HG03045 (cell line): ENCODE measurements at regions not wholly inside any gene's neighbourhood (a gene's known extent, or its start where the extent isn't known, plus 50 kb on each side); places are given as distances from the start of the nearest gene placed in this dataset.

ENCODE experiments used
- ATAC-seq: cut with Tn5 transposase; IDR thresholded peaks from one replicate; pipeline ENCODE4 v1.9.1; 2021; ENCODE audit warnings: mild to moderate bottlenecking, moderate library complexity; ENCODE audit not compliant: unreplicated experiment

- no peak for ATAC-seq
Measured at GRCh38 chr4:125911058-125911457, 596.3 kb downstream of the FAT4 start.

DNA sequence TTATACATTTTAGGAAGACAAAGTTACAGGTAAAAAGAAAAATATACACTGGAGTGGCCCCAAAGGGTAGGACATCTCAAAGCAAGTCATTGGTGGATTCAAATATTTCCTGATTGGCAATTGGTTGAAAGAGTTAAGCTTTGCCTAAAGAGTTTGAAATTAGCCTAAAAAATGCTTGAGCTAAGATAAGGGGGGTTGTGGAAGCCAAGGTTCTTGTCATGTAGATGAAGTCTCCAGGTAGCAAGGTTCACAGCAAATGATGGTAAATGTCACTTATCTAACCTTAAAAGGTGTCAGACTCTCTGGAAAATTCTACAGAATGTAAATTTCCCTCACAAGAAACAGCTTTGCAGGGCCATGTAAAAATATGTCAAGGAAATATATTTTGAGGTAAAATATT is 596.7 kb downstream of the FAT4 start:
- no peak for ATAC-seq

- ATAC-seq, result no peak
Measured at GRCh38 chr4:125917559-125917958, 602.8 kb downstream of the FAT4 start.

DNA sequence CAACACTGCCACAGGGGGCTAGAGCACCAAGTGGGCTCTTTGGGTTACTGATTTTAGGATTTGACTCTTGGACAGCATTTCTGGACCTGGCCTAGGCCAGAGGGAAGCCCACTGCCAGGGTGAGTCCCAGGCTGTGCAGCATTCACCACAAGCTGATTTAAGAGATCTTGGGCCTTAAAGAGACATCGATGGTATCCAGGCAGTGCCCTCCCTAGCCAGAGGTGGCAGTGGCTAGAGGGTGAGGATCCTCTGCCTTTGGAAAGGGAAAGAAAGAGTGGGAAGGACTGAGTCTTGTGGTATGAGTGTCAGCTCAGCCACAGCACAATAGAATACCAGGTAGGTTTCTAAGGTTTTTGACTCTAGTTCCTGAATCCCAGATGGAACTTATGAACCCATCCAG is 613.9 kb downstream of the FAT4 start:
- no peak for ATAC-seq

- no peak for ATAC-seq
Measured at GRCh38 chr4:125938541-125938940, 623.8 kb downstream of the FAT4 start.

GRCh38 chr4:125940426-125940825 is 625.7 kb downstream of the FAT4 start:
- no peak for ATAC-seq

GRCh38 chr4:125944966-125945365 is 630.2 kb downstream of the FAT4 start:
- no peak for ATAC-seq

- no peak for ATAC-seq
Measured at GRCh38 chr4:125948021-125948420, 633.3 kb downstream of the FAT4 start.

- ATAC-seq, result no peak
Measured at GRCh38 chr4:125951261-125951887, 636.6 kb downstream of the FAT4 start.

GRCh38 chr4:125952631-125953030 is 637.9 kb downstream of the FAT4 start:
- no peak for ATAC-seq

DNA sequence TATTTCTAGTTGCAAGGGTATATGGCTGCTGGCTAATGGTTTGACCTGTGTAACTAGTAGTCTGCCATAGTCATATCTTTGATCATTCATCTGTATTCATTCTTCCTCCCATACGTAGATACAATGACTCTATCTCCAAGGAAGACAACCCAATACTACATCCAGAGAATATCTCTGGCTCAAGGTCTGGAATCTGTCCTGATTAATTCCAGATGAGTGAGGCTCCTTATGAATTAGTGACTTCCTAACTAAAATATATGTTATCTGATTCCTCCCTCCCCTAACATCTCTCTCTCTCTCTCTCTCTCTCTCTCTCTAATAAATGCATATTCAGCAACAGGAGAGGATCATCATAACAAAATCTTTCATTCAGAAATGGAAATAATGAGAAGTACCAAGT is 641.5 kb downstream of the FAT4 start:
- no peak for ATAC-seq

DNA sequence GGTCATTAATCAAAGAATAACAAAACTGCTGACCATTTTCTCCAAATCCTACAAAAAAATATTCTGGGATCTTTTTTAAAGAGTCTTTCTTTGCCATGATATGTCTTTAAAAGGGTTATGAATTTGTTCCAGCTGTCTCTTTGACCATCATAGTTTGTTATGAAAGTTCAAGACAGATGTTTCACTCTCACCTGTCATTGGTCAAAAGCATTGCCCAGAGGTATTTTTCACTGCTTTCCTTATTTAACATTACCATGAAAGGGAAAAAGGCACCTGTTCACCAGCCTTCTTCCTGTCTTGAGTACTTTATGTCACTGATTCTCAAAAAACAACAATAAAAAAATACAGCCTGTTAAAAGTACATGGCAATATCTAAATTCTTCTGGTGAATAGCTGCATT is 643.8 kb downstream of the FAT4 start:
- ATAC-seq, result no peak

DNA sequence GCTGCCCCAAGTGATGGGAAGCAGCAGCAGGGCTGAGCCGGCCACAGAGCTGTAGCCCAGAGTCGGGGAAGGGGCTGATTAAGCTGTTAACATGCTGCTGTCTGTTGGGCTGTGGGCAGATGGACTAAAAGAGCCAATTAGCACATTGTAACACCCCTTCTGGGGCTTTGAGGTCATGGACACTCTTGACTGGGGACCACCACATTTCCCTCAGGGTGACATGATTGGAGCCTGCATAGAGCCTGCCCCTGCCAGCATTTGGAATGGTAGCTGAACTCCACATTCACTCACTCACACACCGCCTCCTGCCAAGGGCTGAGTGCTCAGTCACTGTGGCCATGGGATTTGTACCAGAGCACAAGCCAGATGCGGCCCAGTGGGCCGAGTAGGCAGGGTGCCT is 646.9 kb downstream of the FAT4 start:
- ATAC-seq, result no peak

GRCh38 chr4:125975861-125976397 is 661.2 kb downstream of the FAT4 start:
- ATAC-seq, result no peak

- ATAC-seq, result no peak
Measured at GRCh38 chr4:125979950-125980349, 665.2 kb downstream of the FAT4 start.

GRCh38 chr4:125983168-125983567 is 668.4 kb downstream of the FAT4 start:
- ATAC-seq, result no peak

DNA sequence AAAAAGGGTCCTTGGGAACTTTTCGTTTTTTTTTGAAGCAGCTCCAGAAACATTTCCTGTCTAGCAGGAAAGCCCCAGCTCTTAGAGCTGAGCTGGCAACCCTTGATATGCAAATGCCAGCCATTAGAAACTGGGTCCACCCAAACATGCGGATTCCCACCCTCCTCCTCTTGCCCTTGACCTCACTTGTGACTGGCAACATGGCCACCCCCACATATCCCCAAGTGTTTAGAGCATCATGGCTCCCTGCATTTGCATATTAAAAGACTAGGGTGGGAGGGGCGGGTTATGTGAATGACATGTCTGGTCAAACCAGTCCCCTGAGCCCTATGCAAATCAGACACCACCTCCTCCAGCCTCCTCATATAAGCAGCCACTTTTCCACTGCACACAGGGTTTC is 671.1 kb downstream of the FAT4 start:
- ATAC-seq, result no peak

- no peak for ATAC-seq
Measured at GRCh38 chr4:125986307-125986706, 671.6 kb downstream of the FAT4 start.

GRCh38 chr4:125988464-125988863 is 673.7 kb downstream of the FAT4 start:
- ATAC-seq, result no peak

DNA sequence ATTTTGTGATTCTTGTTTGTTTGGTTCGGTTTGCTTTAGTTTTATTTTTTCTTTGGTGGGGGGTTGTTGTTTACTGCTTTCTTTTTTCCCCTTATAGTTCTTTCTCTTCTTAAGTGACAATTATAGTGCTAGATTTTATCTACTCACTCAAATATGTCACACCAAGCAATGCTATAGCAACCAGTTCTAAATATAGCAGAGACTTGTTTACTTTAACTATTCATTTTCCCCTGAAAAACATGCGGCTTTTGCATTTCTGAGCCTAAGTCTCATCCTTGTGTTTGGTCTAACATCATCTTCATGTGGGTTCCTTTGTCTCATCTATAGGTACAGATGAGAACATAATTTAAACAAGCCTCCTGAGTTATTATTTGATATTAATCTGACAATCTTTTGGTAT is 676.6 kb downstream of the FAT4 start:
- ATAC-seq, result no peak

DNA sequence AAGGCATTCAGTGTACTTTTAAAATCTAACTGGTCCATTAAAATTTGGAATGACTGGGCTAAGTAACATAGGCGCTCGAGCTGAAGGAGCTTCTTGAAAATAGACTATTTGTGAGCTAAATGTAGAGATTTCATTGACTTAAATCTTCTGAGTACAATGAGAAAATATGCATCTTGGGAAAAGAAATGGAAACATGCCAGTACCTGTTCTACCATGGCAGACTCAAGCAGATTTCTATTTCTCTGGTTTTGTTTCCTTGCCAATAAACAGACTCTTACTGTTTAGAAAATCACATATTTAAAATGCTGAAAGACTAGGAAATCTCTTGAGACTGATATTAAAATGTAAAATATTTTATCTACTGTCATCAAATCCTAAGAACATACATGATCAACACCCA is 678.1 kb downstream of the FAT4 start:
- ATAC-seq, result no peak

DNA sequence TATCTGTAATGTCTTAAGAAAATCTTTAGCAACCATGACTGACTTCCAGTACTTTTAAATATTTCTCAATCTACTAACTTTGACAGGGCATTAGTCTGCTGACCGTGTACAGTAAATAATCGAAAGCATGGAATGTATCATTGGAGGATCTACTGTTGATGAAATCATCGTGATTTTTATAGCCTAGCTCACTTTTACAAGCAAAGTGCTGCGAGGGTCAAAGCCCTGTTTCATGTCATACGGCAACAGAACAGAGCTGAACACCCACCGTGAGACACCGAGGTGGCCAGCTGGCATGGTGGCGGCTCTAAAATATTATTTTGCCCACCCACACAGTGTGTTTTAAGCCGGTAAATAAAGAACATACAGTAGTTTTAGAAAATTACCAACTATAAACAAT is 679.3 kb downstream of the FAT4 start:
- ATAC-seq, result no peak

- no peak for ATAC-seq
Measured at GRCh38 chr4:125994430-125994829, 679.7 kb downstream of the FAT4 start.
